ENCODE measurements at regions not wholly inside any gene's neighbourhood (a gene's known extent, or its start where the extent isn't known, plus 50 kb on each side); places are given as distances from the start of the nearest gene placed in this dataset.

DNA sequence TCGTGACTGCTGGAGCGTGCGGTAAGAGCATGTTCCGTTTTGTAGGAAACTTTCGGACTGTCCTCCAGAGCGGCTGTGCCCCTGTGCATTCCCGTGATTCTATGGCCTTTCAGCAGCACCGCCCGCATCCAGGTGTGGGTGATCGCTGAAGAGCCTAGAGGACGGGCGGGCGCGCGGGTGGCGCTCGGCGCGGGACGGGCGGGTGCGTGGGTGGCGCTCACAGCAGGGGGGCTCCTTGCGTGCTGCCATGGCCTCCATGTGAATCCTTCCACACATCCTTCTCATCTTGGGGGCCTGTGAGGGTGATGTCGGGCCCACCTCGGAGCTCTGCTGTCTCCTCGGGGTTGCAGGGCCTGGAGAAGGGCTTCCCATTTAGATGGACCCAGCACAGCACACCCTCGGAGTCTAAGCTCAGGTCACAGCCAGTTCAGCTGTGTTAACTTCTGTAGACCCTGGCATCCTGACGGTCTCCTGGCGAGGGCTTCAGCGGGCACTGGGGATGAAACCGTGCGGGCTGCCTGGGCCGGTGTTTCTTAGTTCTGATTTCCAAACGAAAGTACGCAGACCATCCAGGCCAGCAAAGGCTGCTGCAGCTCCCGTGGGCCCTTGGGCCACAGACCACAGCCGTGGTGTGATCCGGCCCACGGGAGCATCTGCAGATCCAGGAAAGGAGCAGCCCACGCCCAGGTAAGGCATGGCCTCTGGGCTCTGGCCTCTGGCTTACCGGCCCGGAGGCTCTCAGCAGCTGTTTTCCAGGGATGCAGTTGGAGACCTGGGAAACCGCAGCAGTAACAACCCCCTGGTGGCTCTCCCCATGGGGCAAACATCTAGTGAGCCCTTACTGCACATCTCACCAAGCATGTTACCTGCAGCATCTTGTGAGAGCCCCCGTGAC lies 339.4 kb downstream of the FOXL1 start:
- no peak for DNase-seq

DNA sequence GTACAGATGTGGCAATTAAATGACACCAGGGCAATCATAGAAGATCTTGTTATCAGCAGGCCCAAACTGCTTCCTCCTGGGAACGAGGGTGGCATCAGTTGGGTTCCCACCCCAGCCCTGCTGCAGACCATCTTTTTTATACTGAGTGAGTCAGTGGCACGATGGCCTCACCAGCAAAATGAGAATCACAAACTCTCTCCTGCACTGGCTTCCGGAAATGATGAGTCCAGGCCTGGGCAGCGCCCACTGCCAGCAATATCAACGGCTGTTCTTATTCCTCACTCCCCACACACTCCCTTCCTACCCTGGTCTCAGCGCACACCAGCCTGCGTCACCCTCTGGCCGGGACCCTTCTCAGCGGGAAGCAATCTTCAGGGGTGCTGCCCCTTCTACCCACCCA lies 340.3 kb downstream of the FOXL1 start:
- DNase-seq = no peak

DNA sequence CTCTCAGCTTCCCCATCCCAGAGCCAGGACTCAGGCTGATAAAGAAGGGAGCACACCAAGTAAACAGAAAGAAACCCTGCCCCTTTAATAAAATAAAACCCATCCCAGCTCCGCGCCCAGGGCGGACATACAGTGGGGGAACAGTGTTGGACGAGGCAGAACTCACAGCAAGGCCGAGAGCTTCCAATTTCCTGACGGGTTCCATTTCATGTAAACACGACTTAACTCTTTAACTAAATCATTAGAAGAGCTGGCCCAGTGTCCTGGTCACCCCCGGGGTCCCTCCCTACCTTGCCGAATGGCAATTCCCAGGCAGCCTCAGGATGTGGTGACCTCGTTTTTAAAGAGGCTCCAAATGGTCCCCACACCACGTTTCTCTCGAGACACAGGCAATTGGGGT lies 340.7 kb downstream of the FOXL1 start:
- DNase-seq = no peak

DNA sequence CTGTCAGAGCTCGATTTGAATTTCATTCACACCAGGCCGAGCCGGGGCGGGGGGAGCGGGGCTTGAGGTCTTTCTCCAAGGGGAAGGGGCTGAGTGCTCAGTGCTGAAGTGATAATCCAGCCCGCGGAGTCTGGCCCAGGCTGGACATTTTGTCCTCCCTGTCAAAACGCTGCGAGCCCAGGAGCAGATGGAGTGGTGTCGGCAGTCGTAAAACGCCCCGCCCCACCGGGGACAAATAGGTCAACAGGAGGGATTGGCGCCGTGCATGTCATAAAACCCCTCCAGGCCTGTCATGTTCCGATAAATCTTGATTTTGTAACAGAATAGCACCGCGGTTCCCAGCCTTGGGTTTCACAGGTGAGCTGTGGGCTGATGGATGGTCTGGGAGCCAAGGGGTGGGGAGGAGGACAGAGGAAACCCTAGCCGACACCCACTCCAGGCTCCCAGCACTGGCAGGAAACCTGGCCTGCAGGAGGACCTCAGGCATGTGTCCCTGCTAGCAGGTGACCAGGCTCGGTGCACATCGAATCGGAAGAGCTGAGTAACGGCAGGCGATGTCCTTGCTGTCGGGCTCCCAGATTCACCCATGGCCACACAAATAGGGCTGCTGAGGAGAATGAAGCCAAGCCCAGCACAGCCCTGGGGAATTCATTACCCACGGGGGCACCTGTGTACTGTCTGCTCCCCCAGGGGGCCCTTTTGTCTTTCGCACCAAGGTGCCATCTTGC lies 341.4 kb downstream of the FOXL1 start:
- DNase-seq = no peak

DNA sequence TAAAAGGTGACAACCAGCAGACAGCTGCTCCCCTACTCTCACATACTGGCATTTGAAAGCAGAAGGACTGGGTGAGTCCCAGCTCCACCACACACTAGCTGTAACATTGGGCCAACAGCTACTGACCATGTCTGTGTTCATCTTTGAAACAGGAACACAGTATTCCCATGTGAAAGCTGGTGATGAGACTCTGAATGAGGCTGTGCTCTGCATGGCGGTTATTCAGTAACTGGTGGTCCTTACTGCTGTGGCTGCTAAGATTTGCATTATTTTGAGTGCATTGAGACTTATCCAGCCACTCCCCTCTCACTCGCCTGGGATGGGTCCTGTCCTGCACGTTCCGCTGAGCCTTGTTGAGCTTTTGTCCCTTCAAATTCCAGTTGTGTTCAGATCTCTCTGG lies 342.9 kb downstream of the FOXL1 start:
- DNase-seq = no peak

DNA sequence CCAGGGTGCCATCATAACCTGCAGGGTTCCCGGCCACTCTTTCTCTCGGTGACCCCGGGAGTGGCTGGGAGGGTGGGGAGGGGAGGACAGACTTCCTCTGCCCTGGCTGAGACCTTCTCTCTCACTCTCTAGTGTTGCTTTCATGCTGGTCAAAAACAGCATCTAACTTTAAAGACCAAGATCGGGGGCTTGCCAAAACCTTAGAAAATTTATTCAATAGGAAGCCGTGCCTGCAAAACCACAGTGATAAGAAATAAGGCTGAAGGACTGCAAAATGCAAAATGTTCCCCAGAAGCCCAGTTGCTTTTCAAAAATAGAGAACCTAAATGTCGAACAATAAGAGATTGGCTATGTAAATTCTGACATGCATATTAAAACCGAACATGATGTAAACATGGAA lies 344.0 kb downstream of the FOXL1 start:
- no peak for DNase-seq

DNA sequence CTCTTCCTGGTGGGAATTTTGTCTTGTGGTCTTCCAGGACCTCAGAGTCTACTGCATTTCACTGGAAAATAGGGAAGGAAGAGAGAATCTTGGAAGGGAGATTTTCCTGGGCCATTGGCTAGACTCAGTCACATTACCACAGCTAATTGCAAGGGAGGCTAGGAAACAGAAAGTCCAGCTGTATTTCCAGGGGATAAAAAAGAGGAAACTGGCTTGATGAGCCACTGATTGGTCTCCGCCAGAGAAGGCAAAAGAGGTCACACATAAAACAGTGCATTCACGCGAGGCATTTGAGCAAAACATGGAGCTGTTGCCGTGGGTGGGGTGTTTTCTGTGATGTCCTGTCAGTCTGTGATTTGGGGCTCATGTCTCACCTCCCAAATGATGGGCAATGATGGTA lies 345.3 kb downstream of the FOXL1 start:
- no peak for DNase-seq

DNA sequence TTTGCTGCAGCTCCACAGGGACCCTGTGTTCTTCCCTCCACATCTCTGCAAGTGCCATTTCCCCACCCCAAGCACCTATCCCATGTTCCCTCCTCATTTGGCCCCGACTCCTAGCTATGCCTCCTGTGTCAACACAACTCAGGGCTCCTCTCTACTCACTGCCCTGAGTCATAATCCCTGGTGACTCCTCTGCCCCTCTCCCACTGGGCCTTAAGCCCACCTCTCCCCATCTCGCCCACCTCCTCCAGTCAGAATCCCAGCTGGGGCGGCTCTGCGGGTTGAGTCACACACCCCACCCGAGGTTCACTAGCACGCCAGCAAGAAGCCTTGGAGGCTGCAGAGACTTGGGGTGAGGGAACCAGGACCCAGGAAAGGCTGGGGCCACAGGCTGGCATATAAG lies 346.2 kb downstream of the FOXL1 start:
- DNase-seq = peak; percentile 94

DNA sequence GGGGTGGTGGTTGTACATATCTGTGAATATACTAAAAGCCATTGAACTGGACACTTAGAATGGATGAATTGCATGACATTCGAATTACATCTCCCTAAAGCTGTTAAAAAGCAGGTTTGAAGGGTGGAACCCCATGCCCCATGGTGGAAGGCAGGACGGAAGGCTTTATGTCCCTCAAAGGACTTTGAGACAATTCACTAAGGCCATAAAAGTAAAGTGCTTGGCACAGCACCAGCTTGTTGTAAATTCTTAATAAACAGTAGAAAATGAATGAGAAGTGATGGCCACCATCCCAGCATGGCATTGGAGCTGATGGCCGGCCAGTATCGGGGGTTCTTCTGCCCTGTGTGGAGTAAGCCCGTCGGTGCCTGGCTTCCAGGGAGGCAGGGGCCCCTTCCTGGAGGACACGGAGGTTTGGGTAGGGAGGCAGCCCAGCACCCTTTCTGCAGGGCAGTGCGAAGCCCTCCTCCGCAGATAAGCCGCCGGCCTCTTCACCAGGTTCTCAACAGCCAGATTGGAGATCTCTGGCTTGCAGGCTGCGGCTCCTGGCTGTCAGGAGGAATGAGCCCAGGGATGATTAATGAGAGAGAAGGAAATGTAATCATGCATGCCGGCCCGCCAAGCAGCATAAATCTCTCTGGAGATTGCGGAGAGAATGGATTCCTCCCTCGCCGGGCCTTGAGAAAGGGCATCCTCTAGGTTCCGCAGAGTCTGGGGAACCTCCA lies 346.9 kb downstream of the FOXL1 start:
- DNase-seq = peak; percentile 91

DNA sequence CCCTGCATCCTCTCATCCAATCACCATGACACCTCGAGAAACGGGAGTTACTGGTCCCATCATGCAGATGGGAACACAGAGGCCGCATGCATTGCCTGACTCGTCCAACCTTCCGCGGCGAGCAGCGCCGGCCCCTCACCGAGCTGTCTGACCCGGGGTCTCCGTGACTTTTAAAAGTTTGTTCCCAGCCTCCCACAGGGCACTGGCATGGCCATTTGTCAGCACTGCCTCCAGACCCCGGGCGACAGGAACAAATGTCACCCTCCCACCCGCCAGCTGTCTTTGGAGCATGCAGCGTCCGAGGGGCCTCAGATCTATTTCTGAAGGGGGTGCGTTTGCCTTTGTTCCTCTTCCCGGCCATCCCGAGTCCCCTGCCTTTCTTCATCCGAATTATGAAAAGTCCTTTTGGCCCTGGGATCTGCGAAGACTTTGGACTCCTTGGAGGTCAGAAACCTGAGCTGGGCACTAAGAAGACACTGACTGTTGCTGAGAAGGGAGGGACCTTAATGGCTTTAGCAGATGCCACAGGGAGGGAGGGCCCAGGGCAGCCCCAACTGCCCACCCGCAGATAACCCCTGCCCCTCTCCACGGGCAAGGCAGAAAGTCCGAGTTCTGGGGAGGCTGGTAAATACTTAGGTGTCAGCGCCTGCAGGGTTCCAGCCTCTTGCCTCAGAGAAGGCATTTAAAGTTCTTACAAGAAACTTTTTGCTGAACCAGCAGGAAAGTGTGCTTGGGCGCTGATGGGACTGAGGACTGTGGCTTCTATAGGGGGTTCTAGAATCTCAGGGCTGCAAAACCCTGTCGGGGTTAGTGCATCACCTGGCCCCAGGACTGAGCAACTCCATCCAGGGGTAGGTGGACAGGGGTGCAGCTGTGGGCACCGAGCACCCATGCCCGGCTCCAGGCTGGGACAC lies 348.1 kb downstream of the FOXL1 start:
- no peak for DNase-seq

DNA sequence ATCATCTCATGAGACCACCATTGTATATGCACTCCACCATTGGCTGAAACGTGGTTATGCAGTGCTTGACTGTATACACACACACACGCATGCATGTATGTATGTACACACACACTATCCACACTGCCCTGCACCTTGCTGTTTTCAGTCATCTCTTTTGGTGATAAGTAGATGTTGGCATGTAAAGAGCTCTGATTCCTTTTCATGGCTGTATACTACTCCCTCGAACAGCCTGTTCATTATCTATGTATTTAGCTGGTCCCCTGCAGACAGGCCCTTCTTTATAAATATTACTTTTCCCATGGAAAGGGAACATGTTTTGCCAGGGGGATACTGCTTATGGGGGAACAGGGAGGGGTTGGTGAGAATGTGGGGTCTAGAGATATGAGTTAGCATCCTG lies 349.4 kb downstream of the FOXL1 start:
- DNase-seq = no peak

DNA sequence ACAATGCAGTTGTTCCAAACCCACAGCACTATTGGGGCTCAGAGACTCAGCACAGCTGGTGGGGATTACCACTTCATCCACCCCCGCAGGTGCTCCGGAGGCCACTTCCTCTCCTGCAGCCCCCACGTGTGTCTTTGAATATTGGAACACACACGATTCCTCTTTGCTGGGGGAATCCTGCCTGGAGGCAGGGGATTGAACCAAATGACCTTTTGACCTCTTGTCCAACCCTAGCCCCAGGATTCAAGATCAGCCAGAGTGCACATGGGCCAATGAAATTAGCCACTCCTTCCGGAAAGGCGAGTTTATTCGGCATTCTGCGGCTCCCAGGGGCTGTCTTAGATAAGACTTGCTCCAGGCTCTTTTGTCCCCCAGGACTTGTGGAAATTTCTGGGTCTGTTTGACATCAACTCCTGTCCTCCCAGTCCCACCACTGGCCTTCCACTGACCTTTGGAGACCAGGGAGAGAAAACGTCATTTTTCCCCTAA lies 350.2 kb downstream of the FOXL1 start:
- DNase-seq = peak; percentile 25

DNA sequence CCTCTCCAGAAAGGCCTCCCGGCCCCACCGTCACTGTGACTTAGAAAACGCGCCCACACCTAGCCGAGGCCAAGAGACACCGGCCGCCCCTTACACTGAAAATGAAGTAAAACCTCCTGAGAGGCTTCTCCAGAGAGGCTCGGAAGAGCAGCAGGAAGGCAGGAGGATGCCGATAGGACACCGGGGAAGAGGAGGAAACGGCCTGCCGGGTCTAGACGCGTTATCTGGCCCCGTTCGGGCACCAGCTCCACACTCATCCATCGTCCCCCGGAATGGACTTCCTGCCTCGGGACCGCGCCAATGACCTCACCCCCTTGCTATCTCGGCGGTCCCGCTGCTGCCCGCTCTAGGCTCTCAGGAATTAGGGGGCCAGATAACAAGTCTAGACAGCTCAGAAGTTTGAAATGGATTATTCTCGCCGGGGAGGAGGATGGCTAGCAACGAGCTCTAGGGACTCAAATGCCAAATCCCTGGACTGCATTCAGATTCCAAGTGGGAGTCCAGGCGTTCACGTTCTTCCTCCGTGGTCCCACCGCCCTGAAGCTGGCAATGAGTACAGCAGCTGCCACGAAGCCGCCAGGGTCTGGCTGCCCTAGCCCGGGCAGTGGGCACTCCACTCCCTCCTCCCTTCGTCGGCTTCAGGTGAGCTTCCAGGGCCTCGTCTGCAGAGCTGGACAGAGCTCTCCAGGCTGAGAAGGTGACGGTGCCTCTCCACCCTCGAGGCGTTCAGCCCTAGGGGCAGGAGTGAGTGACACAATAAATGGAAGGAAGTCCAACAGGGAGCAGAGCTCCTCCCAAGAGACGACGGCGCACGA lies 350.9 kb downstream of the FOXL1 start:
- DNase-seq = peak; percentile 94

DNA sequence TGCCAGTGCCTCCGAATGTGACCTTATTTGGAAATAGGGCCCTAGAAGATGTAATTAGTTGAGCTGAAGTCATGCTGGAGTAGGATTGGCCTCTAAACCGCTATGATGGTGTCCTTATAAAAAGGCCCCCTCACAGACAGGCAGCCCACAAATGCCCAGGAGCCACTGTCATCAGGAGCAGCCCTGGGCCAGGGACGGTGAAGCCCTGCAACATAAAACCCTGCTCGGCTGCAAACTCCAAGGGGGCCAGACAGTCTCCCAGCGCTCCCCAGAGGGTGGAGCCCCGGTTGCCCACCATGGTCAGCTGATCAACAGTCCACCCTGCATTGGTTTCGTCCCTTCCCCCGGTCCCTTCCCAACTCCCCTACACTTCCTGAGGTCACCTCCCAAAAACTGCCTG lies 351.7 kb downstream of the FOXL1 start:
- DNase-seq = peak; percentile 60

DNA sequence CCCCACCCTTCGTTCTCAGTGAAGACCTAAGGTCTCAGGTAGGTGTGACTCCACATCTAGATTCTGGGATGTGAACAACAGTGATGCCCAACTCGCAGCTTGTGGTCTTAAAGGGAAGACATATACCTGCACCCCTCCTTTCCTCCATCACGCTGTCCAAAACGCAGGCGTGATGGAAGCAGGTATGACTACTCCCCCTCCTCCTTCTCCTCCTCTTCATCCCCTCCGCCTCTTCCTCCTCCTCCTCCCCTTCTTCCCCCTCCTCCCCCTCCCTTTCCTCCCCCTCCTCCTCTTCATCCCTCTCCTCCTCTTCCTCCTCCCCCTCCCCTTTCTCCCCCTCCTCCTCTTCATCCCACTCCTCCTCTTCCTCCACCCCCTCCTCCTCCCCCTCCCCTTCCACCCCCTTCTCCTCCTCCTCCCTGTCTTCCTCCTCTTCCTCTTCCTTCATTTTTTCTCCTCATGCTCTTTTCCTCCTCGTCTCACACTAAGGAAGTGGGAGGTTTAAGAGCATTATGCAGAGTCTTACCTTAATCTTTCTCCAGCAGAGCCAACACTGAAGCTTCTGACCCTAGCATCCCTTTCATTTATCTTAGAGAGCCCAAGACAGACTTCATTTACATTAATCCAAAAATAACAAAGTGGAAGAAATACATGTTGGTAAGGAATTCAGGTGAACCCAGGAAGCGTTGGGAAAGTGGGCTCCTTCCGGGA lies 352.5 kb downstream of the FOXL1 start:
- no peak for DNase-seq

DNA sequence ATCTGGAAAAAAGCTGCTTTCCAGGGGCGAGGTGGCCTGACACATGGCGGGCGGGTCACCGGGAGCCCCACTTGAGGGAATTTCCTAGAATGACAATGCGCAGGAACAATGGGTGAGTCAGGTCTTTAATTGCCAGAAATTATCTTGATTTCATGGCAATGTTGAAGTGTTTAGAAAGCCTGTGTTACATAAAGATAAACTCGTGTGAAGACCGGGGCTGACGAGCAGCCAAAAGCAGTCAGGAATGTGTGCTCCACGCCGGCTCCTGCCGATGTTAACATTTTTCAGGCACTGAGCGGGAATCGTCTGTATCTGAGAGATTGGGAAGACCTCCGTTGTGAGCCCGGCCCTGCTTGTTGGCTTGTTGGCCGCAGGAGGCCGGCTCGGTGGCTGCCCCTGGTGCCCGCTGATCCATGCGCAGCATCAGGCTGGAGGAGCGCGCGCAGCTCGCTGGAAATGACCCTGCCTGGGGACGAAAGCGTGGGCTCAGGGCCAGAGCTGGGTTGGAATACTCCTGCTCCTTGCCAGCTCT lies 353.1 kb downstream of the FOXL1 start:
- peak; percentile 93 for DNase-seq

DNA sequence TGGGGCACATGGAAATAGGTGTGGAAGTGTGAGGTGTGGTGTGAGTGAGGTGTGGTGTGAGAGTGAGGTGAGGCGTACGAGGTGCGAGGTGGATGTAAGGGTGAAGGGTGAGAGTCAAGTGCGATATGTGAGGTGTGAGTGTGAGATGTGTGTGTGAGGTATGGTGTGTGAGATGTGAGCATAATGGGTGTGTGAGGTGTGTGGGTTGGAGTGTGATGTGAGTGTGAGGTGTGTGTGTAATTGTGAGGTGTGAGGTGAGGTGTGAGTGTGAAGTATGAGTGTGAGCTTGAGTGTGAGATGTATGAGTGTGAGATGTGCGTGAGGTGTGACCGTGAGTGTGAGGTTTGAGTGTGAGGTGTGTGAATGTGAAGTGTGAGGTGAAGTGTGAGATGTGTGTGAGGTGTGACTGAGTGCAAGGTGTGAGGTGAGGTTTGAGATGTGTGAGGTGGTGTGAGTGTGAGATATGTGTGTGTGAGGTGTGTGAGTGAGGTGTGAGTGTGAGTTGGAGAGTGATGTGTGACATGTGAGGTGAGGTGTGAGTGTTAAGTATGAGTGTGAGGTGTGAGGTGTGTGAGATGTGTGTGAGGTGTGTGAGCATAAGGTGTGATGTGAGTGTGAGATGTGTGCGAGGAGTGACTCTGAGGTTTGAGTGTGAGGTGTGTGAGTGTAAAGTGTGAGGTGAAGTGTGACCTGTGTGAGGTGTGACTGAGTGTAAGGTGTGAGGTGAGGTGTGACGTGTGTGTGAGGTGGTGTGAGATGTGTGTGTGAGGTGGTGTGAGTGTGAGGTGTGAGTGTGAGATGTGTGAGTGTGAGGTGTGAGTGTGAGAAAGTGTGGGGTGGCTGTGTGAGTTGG lies 354.0 kb downstream of the FOXL1 start:
- DNase-seq = no peak

DNA sequence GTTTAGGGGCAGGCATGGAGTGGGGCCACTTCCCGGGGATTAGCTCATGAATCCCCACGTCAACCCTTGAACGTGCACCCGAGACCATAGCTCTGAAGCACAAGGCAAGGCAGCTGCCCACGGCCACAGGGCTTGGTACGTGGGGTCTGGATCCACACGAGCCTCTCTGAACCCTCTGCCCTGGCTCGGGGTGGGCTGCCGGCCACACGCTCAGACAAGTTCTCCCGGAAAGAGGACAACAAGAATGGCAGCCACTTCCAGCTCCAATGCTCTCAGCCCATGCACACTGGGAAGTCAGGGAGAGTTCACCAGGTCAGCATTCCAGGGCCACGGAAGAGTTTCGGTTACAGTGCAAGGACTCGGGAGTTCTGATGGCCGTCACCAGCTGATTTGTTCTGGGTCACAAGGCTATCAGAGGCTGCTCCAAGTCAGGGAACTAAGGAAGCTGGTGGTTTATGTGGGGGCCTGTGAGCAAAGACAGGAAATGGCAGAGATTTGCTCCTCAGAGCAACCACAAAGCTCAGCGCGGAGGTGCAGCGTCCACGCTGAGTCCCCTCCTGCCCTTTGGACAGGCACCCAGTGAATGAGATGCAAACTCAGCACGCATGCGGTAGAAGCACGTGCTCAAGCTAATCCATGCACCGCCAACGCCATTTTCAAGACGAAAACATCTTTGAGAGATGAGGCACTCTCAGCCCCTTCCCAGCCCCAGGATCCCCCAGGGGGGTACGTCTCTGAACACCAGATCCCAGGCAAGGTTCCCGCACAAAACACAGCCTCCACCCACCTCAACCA lies 356.4 kb downstream of the FOXL1 start:
- no peak for DNase-seq

All from fibroblast of skin of scalp (primary cell).